SIG-M5 (cell line): ENCODE measurements at regions not wholly inside any gene's neighbourhood (a gene's known extent, or its start where the extent isn't known, plus 50 kb on each side); places are given as distances from the start of the nearest gene placed in this dataset.

Source experiments
- DNase-seq: peaks from one replicate; lab custom pipeline; 2025; lab: John Stamatoyannopoulos, UW

GRCh38 chr14:71202881-71203280 lies 295.6 kb downstream of the PCNX1 start:
- DNase-seq, result no peak

- no peak for DNase-seq
Measured at GRCh38 chr14:71203306-71203705, 296.0 kb downstream of the PCNX1 start.

DNA sequence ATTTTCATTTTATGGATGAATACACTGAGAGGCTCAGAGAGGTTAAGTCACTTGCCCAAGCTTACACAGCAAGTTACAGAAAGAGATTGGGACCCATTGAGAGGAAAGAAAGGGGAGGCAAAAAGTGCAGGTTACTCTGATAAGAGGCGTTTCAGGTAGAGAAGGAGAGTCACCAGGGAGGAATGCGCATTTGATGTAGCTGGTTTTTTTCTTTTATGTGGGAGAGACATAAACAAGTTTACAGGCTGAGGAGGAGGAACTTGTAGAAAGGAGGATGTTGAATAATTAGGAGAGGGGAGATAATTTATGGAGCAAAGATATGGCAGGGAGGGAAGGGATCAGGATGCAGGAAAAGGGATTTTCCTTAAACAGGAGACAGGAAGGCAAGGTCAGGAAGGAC lies 297.0 kb downstream of the PCNX1 start:
- DNase-seq, result no peak

DNA sequence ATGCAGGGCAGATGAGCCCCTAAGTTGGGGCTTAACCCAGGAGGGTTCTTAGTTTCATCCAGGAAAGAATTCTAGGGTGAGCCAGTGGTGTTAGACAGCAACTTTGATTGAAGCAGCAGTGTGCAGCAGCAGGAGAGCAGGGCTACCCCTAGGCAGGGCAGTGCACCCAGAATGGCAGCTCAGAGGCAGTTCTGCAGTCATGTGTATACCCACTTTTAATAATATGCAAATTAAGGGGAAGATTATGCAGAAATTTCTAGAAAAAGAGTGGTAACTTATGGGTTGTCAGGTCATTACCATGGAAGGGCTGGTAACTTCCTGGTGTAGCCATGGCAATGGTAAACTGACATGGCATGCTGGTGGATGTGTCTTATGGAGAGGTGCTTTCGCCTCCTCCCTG lies 297.5 kb downstream of the PCNX1 start:
- no peak for DNase-seq

DNA sequence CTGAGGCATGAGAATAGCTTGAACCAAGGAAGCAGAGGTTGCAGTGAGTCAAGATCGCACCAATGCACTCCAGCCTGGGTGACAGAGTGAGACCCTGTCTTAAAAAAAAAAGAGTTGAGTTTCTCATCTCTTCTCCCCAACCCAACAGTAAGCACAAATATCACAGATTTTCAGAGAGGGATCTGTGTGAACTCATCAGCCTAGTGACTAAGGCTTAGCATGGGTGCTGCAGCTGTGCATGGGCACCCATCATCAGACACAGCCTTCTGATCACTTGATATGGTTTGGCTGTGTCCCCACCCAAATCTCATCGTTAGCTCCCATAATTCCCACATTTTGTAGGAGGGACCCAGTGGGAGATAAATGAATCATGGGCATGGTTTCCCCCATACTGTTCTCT lies 298.9 kb downstream of the PCNX1 start:
- no peak for DNase-seq

DNA sequence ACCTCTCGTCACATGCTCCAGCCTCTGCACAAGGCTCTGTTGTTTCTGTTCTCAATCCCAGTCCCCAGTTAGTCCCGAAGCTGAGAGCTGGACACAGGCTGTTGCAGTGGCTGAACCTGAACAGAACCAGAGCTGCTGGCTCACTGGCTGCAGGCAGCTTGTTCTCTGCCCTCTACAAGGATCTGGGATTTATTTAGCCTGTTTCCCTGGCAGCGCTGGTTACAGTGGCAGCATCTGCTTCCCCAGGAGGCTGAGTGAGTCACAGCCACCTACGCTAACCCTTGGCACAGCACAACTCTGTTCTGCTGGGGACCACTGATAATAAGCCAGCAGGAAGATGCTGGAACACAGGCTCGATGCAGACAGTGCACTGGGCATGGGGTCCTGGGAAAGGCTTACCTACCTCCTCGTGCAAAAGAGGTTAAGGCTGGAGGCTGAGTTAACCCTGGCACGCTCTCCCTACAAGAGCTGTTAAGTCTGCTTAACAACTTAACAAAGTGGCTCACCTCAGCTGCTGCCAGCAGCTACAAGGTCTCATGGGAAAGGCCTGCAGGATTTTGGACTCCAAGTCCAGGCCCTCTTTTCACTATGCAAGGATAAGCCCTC lies 299.6 kb downstream of the PCNX1 start:
- no peak for DNase-seq

DNA sequence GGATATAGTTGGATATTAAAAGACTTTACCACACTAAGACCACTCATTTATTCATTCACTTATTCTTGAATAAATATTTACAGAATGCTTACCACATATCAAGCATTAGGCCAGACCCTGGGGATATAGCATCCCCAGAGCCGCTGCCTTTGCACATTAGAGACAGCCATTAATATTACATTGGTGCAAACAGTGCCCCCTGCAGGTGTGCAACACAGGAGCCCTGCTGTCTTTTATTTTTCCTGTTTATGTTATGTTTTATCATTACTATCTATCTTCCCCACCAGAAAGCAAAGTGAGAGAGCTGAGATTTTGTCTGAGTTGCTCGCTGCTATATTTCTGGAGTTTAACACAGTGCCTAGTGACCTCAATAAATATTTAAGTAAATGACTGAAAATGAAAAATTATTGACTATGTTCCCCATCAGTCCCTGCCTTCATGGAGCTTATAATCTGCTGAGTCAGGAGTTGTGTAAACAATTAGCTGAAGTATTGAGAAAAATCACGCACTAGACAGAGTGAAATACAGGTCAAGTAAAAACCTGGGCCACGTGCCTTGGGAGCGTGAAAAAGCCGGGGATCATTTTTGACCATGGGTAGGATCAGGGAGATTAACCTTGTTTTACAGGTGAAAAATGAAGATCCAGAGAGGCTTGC lies 301.6 kb downstream of the PCNX1 start:
- no peak for DNase-seq

- DNase-seq, result no peak
Measured at GRCh38 chr14:71209888-71210287, 302.6 kb downstream of the PCNX1 start.

DNA sequence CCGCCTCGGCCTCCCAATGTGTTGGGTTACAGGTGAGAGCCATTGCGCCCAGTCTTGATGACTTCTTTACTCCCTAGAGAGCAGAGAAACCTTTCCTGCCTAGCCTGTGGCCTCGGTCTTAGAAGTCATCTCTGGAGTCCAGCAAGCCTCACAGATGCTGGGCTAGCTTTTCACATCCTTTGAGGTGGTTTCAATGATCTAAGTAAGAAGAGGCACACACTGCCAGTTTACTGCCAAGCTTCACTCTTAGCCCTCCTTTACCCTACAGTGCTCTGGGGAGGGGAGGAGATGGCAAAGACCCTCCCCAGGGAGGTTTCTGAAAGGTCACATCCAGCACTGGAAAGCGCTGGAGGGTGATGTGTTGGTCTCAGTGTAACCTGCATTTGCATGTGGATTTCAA lies 304.8 kb downstream of the PCNX1 start:
- no peak for DNase-seq

GRCh38 chr14:71212683-71213107 lies 305.4 kb downstream of the PCNX1 start:
- no peak for DNase-seq

GRCh38 chr14:71214241-71214640 lies 307.0 kb downstream of the PCNX1 start:
- no peak for DNase-seq

DNA sequence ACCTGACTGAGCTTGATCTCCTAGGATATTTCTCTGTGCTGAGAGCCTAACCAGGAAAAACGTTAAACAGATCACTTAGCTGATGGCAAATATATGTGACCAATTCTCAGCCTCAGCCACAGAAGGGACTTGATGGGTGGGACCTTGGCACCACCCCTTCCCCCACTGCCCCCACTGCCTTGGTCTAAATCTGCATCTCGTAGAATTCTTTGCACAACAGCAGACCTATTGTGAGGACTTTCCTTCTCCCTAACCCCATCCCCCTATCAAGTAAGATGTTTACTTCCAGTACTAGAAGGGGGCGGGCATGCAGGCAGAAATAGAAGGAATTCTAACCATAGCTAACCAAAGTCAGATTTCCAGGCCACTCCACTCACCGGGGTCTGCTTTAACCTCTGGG lies 313.2 kb downstream of the PCNX1 start:
- DNase-seq, result no peak

DNA sequence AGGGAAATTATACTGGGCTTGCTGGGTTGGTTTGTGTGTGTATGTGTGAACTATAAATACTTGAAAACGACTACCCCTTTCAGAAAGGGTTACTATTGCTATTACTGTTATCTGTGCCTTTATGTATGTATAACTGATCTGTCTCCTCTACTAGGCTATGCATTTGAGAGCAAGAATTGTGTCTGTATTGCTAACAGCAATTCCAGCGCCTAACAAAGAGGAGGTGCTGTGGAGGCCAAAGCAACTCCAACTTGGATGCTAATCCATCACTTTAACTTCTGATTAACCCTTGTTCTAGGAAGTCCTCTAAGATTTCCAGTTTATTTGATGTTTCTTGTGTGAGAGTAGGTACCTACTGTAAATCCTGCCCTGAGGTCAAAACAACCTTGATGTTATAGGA lies 313.9 kb downstream of the PCNX1 start:
- no peak for DNase-seq

- DNase-seq, result no peak
Measured at GRCh38 chr14:71225113-71225512, 317.9 kb downstream of the PCNX1 start.

DNA sequence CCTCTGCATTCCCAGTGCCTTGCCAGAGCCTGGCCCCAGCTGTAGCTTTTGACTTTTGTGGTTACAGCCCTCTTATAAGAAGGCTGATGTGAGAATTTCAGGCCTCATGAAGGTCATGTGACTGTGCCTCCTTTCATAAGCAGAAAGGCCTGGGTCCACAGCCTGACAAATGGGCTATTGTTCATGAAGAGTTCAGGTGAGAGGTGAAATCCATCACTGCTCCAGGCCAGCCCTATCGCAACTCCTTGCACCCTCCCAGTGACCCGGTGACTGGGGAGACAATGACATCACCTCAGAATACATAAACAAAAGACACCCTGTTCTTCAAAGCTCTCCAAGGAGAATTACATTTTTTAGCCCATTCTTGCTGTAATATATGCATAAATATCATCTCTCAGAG lies 321.5 kb downstream of the PCNX1 start:
- no peak for DNase-seq

- DNase-seq, result no peak
Measured at GRCh38 chr14:71229875-71230274, 322.6 kb downstream of the PCNX1 start.

- no peak for DNase-seq
Measured at GRCh38 chr14:71230897-71231296, 323.6 kb downstream of the PCNX1 start.

- DNase-seq, result no peak
Measured at GRCh38 chr14:71231521-71232393, 324.5 kb downstream of the PCNX1 start.

GRCh38 chr14:71232506-71232905 lies 325.2 kb downstream of the PCNX1 start:
- no peak for DNase-seq

DNA sequence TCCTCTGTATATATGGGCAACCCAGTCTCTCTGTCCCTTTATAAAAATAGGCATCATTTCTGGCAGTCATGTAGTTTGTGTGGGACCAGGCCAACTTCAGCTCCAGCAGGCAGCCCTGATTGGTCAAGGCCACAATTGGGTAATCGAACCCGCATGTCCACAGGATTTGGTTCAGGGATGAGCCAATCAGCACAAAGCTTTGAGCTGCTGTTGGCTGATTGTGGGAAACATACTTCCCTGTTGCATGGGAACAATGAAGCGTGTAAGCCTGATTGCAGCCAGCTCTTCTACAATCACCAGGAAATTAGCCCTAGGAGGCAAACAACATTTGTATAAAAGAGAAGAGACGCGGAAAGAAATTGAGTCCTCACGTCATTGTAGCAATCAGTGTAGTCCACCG lies 328.6 kb downstream of the PCNX1 start:
- no peak for DNase-seq

DNA sequence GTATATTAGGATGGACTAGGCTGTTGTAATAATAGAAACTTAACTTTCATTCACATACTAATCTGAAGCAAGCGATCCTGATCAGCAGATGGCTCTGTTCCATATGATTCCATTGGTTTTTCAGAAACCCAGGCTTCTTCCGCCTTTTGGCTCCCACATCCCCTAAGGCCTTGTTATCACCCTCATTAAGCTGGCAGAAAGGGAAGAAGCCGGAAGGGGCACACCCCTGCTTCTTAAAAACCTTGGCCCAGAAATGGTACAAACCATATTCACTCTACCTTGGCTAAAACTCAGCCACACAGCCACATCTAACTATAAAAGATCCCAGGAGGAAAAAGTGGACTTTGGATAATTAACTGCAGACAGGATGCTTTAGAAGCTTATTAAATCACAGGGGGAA lies 329.2 kb downstream of the PCNX1 start:
- DNase-seq, result no peak

- DNase-seq, result no peak
Measured at GRCh38 chr14:71237556-71237955, 330.3 kb downstream of the PCNX1 start.

DNA sequence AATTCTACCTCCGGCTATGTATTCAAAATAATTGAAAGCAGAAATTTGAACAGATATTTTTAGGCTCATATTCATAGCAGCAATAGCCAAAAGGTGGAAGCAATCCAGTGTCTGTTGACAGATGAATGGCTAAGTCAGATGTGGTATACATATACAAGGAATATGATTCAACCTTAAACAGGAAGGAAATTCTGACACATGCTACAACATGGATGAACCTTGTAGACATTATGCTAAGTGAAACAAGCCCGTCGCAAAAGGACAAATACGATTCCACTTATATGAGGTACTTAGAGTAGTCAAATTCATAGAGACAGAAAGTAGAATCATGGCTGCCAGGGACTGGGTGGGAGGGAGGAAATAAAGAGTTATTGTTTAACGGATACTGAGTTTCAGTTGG lies 331.6 kb downstream of the PCNX1 start:
- no peak for DNase-seq
